ENCODE measurements at regions not wholly inside any gene's neighbourhood (a gene's known extent, or its start where the extent isn't known, plus 50 kb on each side); places are given as distances from the start of the nearest gene placed in this dataset.
"Not testable (repeated sequence)": the region's sequence is repeated elsewhere in the genome, so short reads cannot be mapped to it uniquely, and the experiment has no call there.

GRCh38 chr1:200496937-200497336 lies 87.1 kb upstream of the ZNF281 start:
- DNase-seq, result no peak

GRCh38 chr1:200495901-200496300 lies 86.1 kb upstream of the ZNF281 start:
- DNase-seq, result no peak

GRCh38 chr1:200493344-200493743 lies 83.5 kb upstream of the ZNF281 start:
- DNase-seq, result peak; percentile 72

GRCh38 chr1:200491103-200491502 lies 81.3 kb upstream of the ZNF281 start:
- DNase-seq, result no peak

GRCh38 chr1:200490183-200490582 lies 80.3 kb upstream of the ZNF281 start:
- DNase-seq, result no peak

- DNase-seq, result peak; percentile 73
Observed at GRCh38 chr1:200488375-200489165, 78.7 kb upstream of the ZNF281 start.

DNA sequence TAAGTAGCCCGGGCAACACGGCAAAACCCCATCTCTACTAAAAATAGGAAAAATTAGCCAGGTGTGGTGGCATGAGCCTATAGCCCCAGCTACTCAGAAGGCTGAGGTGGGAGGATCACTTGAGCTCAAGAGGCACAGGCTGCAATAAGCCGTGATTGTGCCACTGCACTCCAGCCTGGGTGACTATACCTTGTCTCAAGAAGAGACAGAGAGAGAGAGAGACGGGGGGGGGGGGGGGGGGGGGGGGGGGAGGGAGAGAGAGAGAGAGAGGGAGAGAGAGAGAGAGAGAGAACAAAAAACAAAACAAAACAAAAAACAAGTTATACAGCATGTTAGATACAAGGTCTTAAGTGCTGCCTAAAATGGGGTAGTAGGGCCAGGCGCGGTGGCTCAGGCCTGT lies 77.8 kb upstream of the ZNF281 start:
- no peak for DNase-seq

- DNase-seq, result no peak
Observed at GRCh38 chr1:200486634-200487033, 76.8 kb upstream of the ZNF281 start.

GRCh38 chr1:200484438-200484946 lies 74.7 kb upstream of the ZNF281 start:
- DNase-seq, result not testable (repeated sequence)

GRCh38 chr1:200483491-200484143 lies 73.8 kb upstream of the ZNF281 start:
- no peak for DNase-seq

- no peak for DNase-seq
Observed at GRCh38 chr1:200480964-200481363, 71.1 kb upstream of the ZNF281 start.

GRCh38 chr1:200479816-200480215 lies 70.0 kb upstream of the ZNF281 start:
- DNase-seq, result no peak

DNA sequence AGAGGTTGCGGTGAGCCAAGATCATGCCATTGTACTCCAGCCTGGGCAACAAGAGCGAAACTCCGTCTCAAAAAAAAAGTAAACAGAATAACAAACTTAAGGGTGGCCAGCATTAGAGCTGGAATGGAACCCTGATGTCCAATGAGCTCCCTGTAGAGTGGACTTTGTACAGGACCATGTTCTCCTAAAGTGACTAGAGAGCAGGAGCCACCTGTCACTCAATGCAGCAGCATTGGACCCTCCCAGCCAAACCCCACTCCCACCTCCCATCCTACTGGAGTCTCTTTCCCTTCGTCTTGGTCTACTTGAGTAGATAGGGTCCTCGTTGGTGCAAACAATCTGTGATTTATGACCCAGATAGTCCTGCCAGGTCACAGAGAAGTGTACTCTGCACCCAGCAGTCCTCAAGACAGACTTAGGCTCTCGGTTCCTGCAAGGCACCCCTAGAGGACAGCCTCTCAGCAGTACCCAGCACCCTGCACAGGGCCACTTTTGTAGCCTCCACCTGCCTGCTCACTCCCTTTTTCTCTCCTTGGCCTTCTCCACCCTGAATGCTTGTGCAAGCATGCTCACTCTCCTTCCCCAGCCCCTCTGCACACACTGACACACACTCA lies 69.2 kb upstream of the ZNF281 start:
- no peak for DNase-seq

DNA sequence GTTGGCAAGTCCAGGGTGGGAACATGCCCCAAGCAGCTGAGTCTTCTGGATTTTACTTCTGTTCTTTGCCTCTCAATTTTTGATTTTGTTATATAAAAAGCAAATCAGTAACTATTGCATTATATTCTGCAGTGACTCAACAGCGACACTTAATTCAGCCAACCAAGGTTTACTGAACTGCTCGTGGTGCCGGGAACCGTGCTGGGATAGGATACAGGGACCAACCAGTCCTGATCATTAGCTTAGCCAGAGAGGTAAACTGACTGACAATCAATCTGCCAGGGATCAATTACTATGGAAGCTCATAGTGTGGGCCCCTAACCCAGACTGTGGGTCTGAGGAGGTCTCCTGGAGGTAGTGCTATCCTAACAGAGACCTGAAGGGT lies 68.4 kb upstream of the ZNF281 start:
- DNase-seq, result no peak

DNA sequence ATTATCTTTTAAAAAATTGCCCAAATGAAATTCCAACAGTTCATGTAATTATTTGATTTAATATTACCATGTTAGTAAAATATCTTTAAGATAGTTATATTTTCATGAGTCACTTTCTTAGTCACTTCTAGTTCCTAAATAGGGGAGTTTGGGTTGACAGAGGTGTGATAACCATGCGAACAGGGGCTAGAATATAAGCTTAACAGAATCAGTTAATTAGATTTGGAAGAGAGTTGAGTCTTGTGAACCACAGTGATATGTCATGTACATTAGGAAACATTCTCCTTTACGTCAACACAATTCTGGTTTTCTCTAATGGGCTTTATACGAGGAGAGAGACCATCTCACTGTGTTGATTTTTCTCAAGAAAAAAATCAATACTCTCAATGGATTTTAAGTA lies 64.8 kb upstream of the ZNF281 start:
- no peak for DNase-seq

GRCh38 chr1:200473698-200474371 lies 64.0 kb upstream of the ZNF281 start:
- DNase-seq, result peak; percentile 58

- DNase-seq, result no peak
Observed at GRCh38 chr1:200471739-200472138, 61.9 kb upstream of the ZNF281 start.

DNA sequence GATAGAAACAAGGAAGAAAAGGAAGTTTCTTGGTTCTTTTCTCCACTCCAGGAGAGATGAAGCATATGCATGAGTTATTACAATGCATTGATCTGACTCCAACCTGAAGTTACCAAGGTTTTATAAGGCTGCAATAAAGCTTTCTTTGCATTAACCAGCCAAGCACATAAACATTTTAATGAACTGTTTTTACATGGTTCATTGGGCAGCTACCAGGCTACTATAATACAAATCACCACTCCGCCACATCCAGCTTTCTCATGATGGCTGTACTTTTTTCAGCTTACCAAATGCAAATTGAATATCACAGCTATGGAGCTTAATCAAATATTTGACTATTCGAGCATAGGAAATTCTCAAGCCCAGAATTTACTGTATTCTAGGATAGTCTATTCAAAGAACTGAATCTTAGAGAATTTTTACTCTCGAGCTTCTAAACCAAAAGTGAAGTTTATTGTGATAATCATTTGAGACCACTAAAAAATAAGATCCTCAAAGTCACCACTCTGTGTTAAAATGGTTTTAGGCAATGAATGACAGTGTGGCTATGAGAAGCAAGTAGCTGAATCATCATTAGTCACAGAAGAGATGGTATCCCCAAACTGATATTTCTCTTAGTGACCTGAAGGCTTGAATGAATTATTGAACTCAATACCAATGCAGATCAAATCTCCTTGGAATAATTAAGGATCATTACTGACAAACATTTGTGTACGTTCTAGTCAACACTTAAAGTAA lies 58.6 kb upstream of the ZNF281 start:
- DNase-seq, result no peak

- no peak for DNase-seq
Observed at GRCh38 chr1:200464784-200465400, 55.1 kb upstream of the ZNF281 start.

Data from renal pelvis (tissue), 1 donor.